ENCODE measurements at regions not wholly inside any gene's neighbourhood (a gene's known extent, or its start where the extent isn't known, plus 50 kb on each side); places are given as distances from the start of the nearest gene placed in this dataset.

- intact Hi-C loops (cut with DNase I), result no loop called here
- no peaks in the 10 kb centered on the region for H3K36me3 ChIP-seq
Observed at GRCh38 chr11:92845805-92846204, 123.6 kb upstream of the MTNR1B start.

GRCh38 chr11:92846491-92847125 lies 122.8 kb upstream of the MTNR1B start:
- no peaks in the 10 kb centered on the region for H3K9me3 ChIP-seq
- no peak overlapping the region for H3K27ac ChIP-seq
- H3K36me3 ChIP-seq, result no peaks in the 10 kb centered on the region
- H3K4me1 ChIP-seq (ENCODE audit: insufficient read depth), result no peaks in the 10 kb centered on the region
- no peak for DNase-seq
- H3K4me3 ChIP-seq, result no peak overlapping the region
- no peaks in the 10 kb centered on the region for H3K27me3 ChIP-seq
- TF ChIP-seq EP300 (IDR thresholded peaks at IDR 0.05) (no peak), POLR2A (IDR thresholded peaks at IDR 0.05) (no peak), CTCF (IDR thresholded peaks at IDR 0.05) (no peak)
- intact Hi-C loops (cut with DNase I), result no loop called here

More at GRCh38 chr11:92845805-92846204, 123.6 kb upstream of the MTNR1B start:
- no peak for DNase-seq
- H3K4me3 ChIP-seq, result no peak overlapping the region
- H3K27ac ChIP-seq, result no peak overlapping the region
- H3K4me1 ChIP-seq (ENCODE audit: insufficient read depth), result no peaks in the 10 kb centered on the region
- H3K27me3 ChIP-seq, result no peaks in the 10 kb centered on the region
- 45 to 77% (median 48%) methylated on average over 2 of the region's 2 CpGs for WGBS, 3 donors
- TF ChIP-seq EP300 (IDR thresholded peaks at IDR 0.05), result no peak
- no peak for TF ChIP-seq POLR2A (IDR thresholded peaks at IDR 0.05)
- no peak for TF ChIP-seq CTCF (IDR thresholded peaks at IDR 0.05)
- no peaks in the 10 kb centered on the region for H3K9me3 ChIP-seq

GRCh38 chr11:92848578-92848977 lies 120.9 kb upstream of the MTNR1B start:
- Histone ChIP-seq H3K4me1 (ENCODE audit: insufficient read depth) (no peaks in the 10 kb centered on the region), H3K9me3 (no peaks in the 10 kb centered on the region), H3K36me3 (no peaks in the 10 kb centered on the region), H3K27ac (no peak overlapping the region), H3K4me3 (no peak overlapping the region), H3K27me3 (no peaks in the 10 kb centered on the region)
- DNase-seq, result no peak
- TF ChIP-seq CTCF (IDR thresholded peaks at IDR 0.05), result no peak
- TF ChIP-seq POLR2A (IDR thresholded peaks at IDR 0.05), result no peak
- TF ChIP-seq EP300 (IDR thresholded peaks at IDR 0.05), result no peak
- intact Hi-C loops (cut with DNase I), result no loop called here
- 94 to 96% (median 95%) methylated on average over 4 of the region's 4 CpGs for WGBS, 3 donors

GRCh38 chr11:92850296-92850826 lies 119.1 kb upstream of the MTNR1B start:
- WGBS, 3 donors, result 75 to 83% (median 82%) methylated on average over 4 of the region's 4 CpGs
- no peaks in the 10 kb centered on the region for H3K9me3 ChIP-seq
- H3K4me1 ChIP-seq (ENCODE audit: insufficient read depth), result no peaks in the 10 kb centered on the region
- H3K4me3 ChIP-seq, result no peak overlapping the region
- no peak for DNase-seq
- no peaks in the 10 kb centered on the region for H3K36me3 ChIP-seq
- no peaks in the 10 kb centered on the region for H3K27me3 ChIP-seq
- H3K27ac ChIP-seq, result no peak overlapping the region
- TF ChIP-seq POLR2A (IDR thresholded peaks at IDR 0.05) (no peak), CTCF (IDR thresholded peaks at IDR 0.05) (no peak), EP300 (IDR thresholded peaks at IDR 0.05) (no peak)
- intact Hi-C loops (cut with DNase I), result no loop called here
